PC-9 (cell line): ENCODE measurements at regions not wholly inside any gene's neighbourhood (a gene's known extent, or its start where the extent isn't known, plus 50 kb on each side); places are given as distances from the start of the nearest gene placed in this dataset.

ENCODE experiments used
- BruUV-seq: library from RNA; stranded (reverse); fragments of 400-500 nt; replicated peaks from 2 replicates; lab custom pipeline; 2021; lab: Mats Ljungman, UMichigan
- CTCF ChIA-PET: fragments of 300-600 bp; sonication (Branson Sonifier 250); formaldehyde crosslinking; loops from one replicate; lab custom pipeline; 2022; ENCODE audit warnings: antibody characterized with exemption; lab: Charles Lee
- POLR2A ChIA-PET: fragments of 300-600 bp; sonication (Branson Sonifier 250); formaldehyde crosslinking; loops from one replicate; lab custom pipeline; 2022; ENCODE audit warnings: antibody characterized with exemption; ENCODE audit not compliant: unreplicated experiment; lab: Charles Lee
- DNase-seq, 2 experiments: peaks; one replicate each; pipeline versions ENCODE4 v3.0.0 to v3.0.0-alpha.2; 2015 to 2022; ENCODE audit warnings: mixed read lengths in 1 of 2
- H2AFZ ChIP-seq: fragments of 200-600 bp; sonication (generic); 2 replicates; pipeline ENCODE4 v1.8.1; 2017; ENCODE audit warnings: antibody characterized with exemption
- H3F3A ChIP-seq: fragments of 200-600 bp; sonication (generic); 2 replicates; pipeline ENCODE4 v1.8.1; 2017; ENCODE audit warnings: antibody characterized with exemption, mild to moderate bottlenecking, low read depth; ENCODE audit not compliant: insufficient read depth
- H3K27ac ChIP-seq: fragments of 200-600 bp; sonication (generic); 2 replicates; pipeline ENCODE4 v1.6.1; 2016; ENCODE audit warnings: mixed run types
- H3K27me3 ChIP-seq: fragments of 200-600 bp; sonication (generic); 2 replicates; pipeline ENCODE4 v1.6.1; 2016; ENCODE audit warnings: low read depth, mixed run types; ENCODE audit not compliant: insufficient read depth
- H3K36me3 ChIP-seq: fragments of 200-600 bp; sonication (generic); 2 replicates; pipeline ENCODE4 v1.6.1; 2016; ENCODE audit warnings: low read depth, mixed run types
- H3K4me1 ChIP-seq: fragments of 200-600 bp; sonication (generic); replicated peaks from 2 replicates; pipeline ENCODE4 v1.6.1; 2016; ENCODE audit warnings: mixed run types; ENCODE audit not compliant: insufficient read depth
- H3K4me2 ChIP-seq: fragments of 200-600 bp; sonication (generic); 2 replicates; pipeline ENCODE4 v1.6.1; 2017; ENCODE audit warnings: mixed run types
- H3K4me3 ChIP-seq: fragments of 200-600 bp; sonication (generic); 2 replicates; pipeline ENCODE4 v1.6.1; 2016; ENCODE audit warnings: mixed run types
- H3K79me2 ChIP-seq: fragments of 200-600 bp; sonication (generic); 2 replicates; pipeline ENCODE4 v1.6.1; 2017; ENCODE audit warnings: low read depth, mixed run types
- H3K9me2 ChIP-seq: fragments of 200-600 bp; sonication (generic); 2 replicates; pipeline ENCODE4 v1.8.1; 2017; ENCODE audit warnings: mild to moderate bottlenecking; ENCODE audit not compliant: insufficient read depth
- H3K9me3 ChIP-seq: fragments of 200-600 bp; sonication (generic); 2 replicates; pipeline ENCODE4 v1.8.1; 2016; ENCODE audit warnings: low read depth; ENCODE audit not compliant: insufficient read depth
- H4K20me1 ChIP-seq: fragments of 200-600 bp; sonication (generic); 2 replicates; pipeline ENCODE4 v1.8.1; 2017; ENCODE audit not compliant: insufficient read depth
- CTCF ChIP-seq: fragments of 200-600 bp; sonication (generic); conservative IDR thresholded peaks from 2 replicates; pipeline ENCODE4 v1.6.1; 2017; ENCODE audit warnings: mixed run types, antibody characterized with exemption, mild to moderate bottlenecking, moderate library complexity
- EZH2 ChIP-seq: fragments of 200-600 bp; sonication (generic); IDR thresholded peaks from 2 replicates; pipeline ENCODE4 v1.8.0; 2017; ENCODE audit warnings: antibody characterized with exemption, low read depth
- intact Hi-C: fragments of 100-400 bp; cut with micrococcal nuclease; formaldehyde crosslinking; loops from one replicate; pipeline ENCODE4 v1.10.0; 2022; ENCODE audit not compliant: unreplicated experiment

DNA sequence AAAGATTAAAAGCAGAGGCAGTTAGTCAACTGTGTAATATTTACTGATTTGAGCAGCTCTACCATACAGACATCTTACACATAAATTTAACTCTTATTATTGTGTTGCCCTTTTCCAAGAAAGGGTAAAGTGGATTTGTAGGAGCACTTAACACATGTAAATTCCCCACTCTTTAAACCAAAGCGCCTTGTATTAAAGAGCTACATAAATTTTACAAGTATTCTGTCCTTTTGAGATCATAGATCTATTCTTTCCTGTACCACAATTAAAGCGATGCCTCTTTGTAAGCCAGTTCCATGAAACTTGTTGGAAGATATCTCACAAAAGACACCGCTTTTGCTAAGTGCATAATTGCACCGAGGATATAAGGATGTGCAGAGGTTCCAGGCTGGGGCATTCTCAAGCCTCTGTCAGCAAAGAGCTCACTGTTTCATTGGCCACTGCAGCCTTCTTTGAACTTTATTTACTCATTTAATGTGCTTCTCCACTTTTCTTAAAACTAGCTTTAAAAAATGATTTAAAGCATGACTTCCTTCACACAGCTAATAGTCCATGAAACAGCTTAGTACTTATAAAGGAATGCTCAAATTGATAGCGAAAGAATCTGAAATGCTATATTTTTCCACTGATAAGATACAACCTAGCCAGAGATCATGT lies 520.0 kb upstream of the TCF4 start:
- H2AFZ ChIP-seq = no peak overlapping the region
- no peaks in the 10 kb centered on the region for H4K20me1 ChIP-seq
- H3K4me1 ChIP-seq = peaks cover 11% of the 10 kb centered on the region
- no peaks in the 10 kb centered on the region for H3K9me3 ChIP-seq
- H3F3A ChIP-seq = no peaks in the 10 kb centered on the region
- H3K36me3 ChIP-seq = no peaks in the 10 kb centered on the region
- DNase-seq = no peak
- H3K79me2 ChIP-seq = no peaks in the 10 kb centered on the region
- H3K27me3 ChIP-seq = no peaks in the 10 kb centered on the region
- POLR2A ChIA-PET = no interaction called here
- H3K4me2 ChIP-seq = no peak overlapping the region
- no peak overlapping the region for H3K4me3 ChIP-seq
- TF ChIP-seq CTCF (no peak), EZH2 (no peak)
- CTCF ChIA-PET = no interaction called here
- intact Hi-C loops = no loop called here
- H3K27ac ChIP-seq = no peak overlapping the region
- H3K9me2 ChIP-seq = no peaks in the 10 kb centered on the region
- no TSS peak for BruUV-seq

GRCh38 chr18:56100090-56100722 lies 512.2 kb upstream of the TCF4 start:
- H3K36me3 ChIP-seq = no peaks in the 10 kb centered on the region
- TF ChIP-seq CTCF (no peak), EZH2 (no peak)
- H3K4me2 ChIP-seq = no peak overlapping the region
- intact Hi-C loops = no loop called here
- H3K9me2 ChIP-seq = no peaks in the 10 kb centered on the region
- no peaks in the 10 kb centered on the region for H3K4me1 ChIP-seq
- no peaks in the 10 kb centered on the region for H3K27me3 ChIP-seq
- H2AFZ ChIP-seq = no peak overlapping the region
- CTCF ChIA-PET = no interaction called here
- POLR2A ChIA-PET = no interaction called here
- no peak for DNase-seq
- no TSS peak for BruUV-seq
- H3F3A ChIP-seq = no peaks in the 10 kb centered on the region
- H3K79me2 ChIP-seq = no peaks in the 10 kb centered on the region
- H3K4me3 ChIP-seq = no peak overlapping the region
- no peak overlapping the region for H3K27ac ChIP-seq
- H3K9me3 ChIP-seq = no peaks in the 10 kb centered on the region
- no peaks in the 10 kb centered on the region for H4K20me1 ChIP-seq

- intact Hi-C loops = no loop called here
- Histone ChIP-seq H3K4me2 (no peak overlapping the region), H3K9me2 (no peaks in the 10 kb centered on the region), H3K27ac (no peak overlapping the region), H3K9me3 (no peaks in the 10 kb centered on the region), H3K4me3 (no peak overlapping the region), H3K79me2 (no peaks in the 10 kb centered on the region), H3F3A (no peaks in the 10 kb centered on the region), H4K20me1 (no peaks in the 10 kb centered on the region), H3K36me3 (no peaks in the 10 kb centered on the region), H2AFZ (no peak overlapping the region), H3K27me3 (no peaks in the 10 kb centered on the region), H3K4me1 (no peaks in the 10 kb centered on the region)
- TF ChIP-seq CTCF (no peak), EZH2 (no peak)
- BruUV-seq = no TSS peak
- ChIA-PET POLR2A (no interaction called here), CTCF (no interaction called here)
- DNase-seq = no peak
Measured at GRCh38 chr18:56097621-56098020, 509.6 kb upstream of the TCF4 start.
